GM12878 (cell line): ENCODE measurements at regions not wholly inside any gene's neighbourhood (a gene's known extent, or its start where the extent isn't known, plus 50 kb on each side); places are given as distances from the start of the nearest gene placed in this dataset.

Experiments
- ATAC-seq: fragments of 200-7000 bp; cut with Tn5 transposase; 3 replicates; pipeline ENCODE4 v1.9.1; 2020; ENCODE audit warnings: mild to moderate bottlenecking, moderate library complexity
- BruUV-seq: library from RNA; stranded (reverse); fragments of 400-500 nt; replicated peaks from 2 replicates; lab custom pipeline; 2021; lab: Mats Ljungman, UMichigan
- CTCF ChIA-PET: fragments of 300-600 bp; sonication (Branson Sonifier 250); formaldehyde crosslinking; extraction: SDS; loops from one replicate; lab custom pipeline; 2021; ENCODE audit warnings: inconsistent platforms; lab: Yijun Ruan, JAX
- POLR2A ChIA-PET: fragments of 350-600 bp; formaldehyde crosslinking; extraction: SDS; loops from one replicate; lab custom pipeline; 2021; ENCODE audit warnings: inconsistent platforms; lab: Charles Lee
- RAD21 ChIA-PET: fragments of 300-600 bp; sonication (Branson Sonifier 250); formaldehyde crosslinking; loops from one replicate; lab custom pipeline; 2023; ENCODE audit warnings: antibody characterized with exemption; ENCODE audit not compliant: unreplicated experiment; lab: Charles Lee
- SMC1A ChIA-PET: fragments of 300-600 bp; sonication (Branson Sonifier 250); formaldehyde crosslinking; loops from one replicate; lab custom pipeline; 2023; ENCODE audit not compliant: unreplicated experiment, uncharacterized antibody; lab: Charles Lee
- DNase-seq: peaks from one replicate; pipeline ENCODE4 v3.0.0-alpha.2; 2011; ENCODE audit warnings: low read depth, low spot score
- FAIRE-seq: peaks from 3 replicates; lab custom pipeline; 2011; peaks lifted over from hg19 to GRCh38; lab: Jason Lieb, UNC
- H2AFZ ChIP-seq: 2 replicates; pipeline ENCODE4 v1.6.0; 2011; ENCODE audit warnings: low read depth, low read length, control low read depth; ENCODE audit not compliant: control insufficient read depth
- H3K27ac ChIP-seq: 2 replicates; pipeline ENCODE4 v1.5.1; 2011; ENCODE audit warnings: control low read depth; ENCODE audit not compliant: control insufficient read depth, insufficient read depth
- H3K27me3 ChIP-seq, 2 experiments: replicated peaks in 1 of 2; 2 replicates each; pipeline versions ENCODE4 v1.6.0 to v1.6.1; 2011; ENCODE audit warnings: low read length in 1 of 2; ENCODE audit not compliant: control insufficient read depth in 2 of 2, insufficient read depth in 2 of 2
- H3K36me3 ChIP-seq, 2 experiments: 2 replicates each; pipeline ENCODE4 v1.5.1; 2011; ENCODE audit warnings: low read length in 1 of 2; ENCODE audit not compliant: control insufficient read depth in 2 of 2, insufficient read depth in 2 of 2
- H3K4me1 ChIP-seq: 2 replicates; pipeline ENCODE4 v1.6.1; 2011; ENCODE audit warnings: mild to moderate bottlenecking, low read length, moderate library complexity, mixed read lengths; ENCODE audit not compliant: control insufficient read depth, insufficient read depth
- H3K4me2 ChIP-seq: 2 replicates; pipeline ENCODE4 v1.6.0; 2011; ENCODE audit warnings: control low read depth; ENCODE audit not compliant: control insufficient read depth, insufficient read depth
- H3K4me3 ChIP-seq: fragments of 200-600 bp; sonication (generic); 2 replicates; pipeline ENCODE4 v1.5.1; 2016
- H3K79me2 ChIP-seq: 2 replicates; pipeline ENCODE4 v1.6.0; 2011; ENCODE audit warnings: low read length; ENCODE audit not compliant: control insufficient read depth, insufficient read depth
- H3K9ac ChIP-seq: 2 replicates; pipeline ENCODE4 v1.8.0; 2011; ENCODE audit warnings: low read length, control low read depth, mixed read lengths; ENCODE audit not compliant: control insufficient read depth, insufficient read depth
- H3K9me3 ChIP-seq: replicated peaks from 3 replicates; pipeline ENCODE4 v1.5.1; 2011; ENCODE audit warnings: mild to moderate bottlenecking, low read length; ENCODE audit not compliant: control insufficient read depth, insufficient read depth
- H4K20me1 ChIP-seq: 2 replicates; pipeline ENCODE4 v1.6.0; 2011; ENCODE audit not compliant: control insufficient read depth, insufficient read depth
- KAT2A ChIP-seq: conservative IDR thresholded peaks from 2 replicates; pipeline ENCODE4 v1.6.1; 2011; ENCODE audit warnings: low read depth, low read length; ENCODE audit not compliant: control insufficient read depth
- MTA3 ChIP-seq: IDR thresholded peaks from 2 replicates; pipeline ENCODE4 v1.6.1; 2012; ENCODE audit warnings: low read length, inconsistent platforms, borderline replicate concordance
- NFXL1 ChIP-seq: fragments of 450-650 bp; IDR thresholded peaks from 2 replicates; pipeline ENCODE4 v1.6.1; 2017; ENCODE audit warnings: antibody characterized with exemption, mild to moderate bottlenecking, borderline replicate concordance
- NFYB ChIP-seq: IDR thresholded peaks from 2 replicates; pipeline ENCODE4 v1.6.1; 2011; ENCODE audit warnings: low read depth, mild to moderate bottlenecking, low read length, improper control_type of control experiment, moderate library complexity; ENCODE audit not compliant: insufficient read depth
- NR2F1 ChIP-seq: fragments of 450-650 bp; conservative IDR thresholded peaks from 2 replicates; pipeline ENCODE4 v1.6.1; 2017; ENCODE audit warnings: mild to moderate bottlenecking
- PML ChIP-seq: IDR thresholded peaks from 2 replicates; pipeline ENCODE4 v1.6.1; 2012; ENCODE audit warnings: low read length, inconsistent platforms
- POU2F2 ChIP-seq: IDR thresholded peaks from 3 replicates; pipeline ENCODE4 v1.6.1; 2011; ENCODE audit warnings: low read depth, mild to moderate bottlenecking, low read length, borderline replicate concordance
- ZNF622 ChIP-seq: fragments of 450-650 bp; IDR thresholded peaks from 2 replicates; pipeline ENCODE4 v1.6.1; 2017; ENCODE audit warnings: mild to moderate bottlenecking, inconsistent platforms
- WGBS: methylation state at CpG from one replicate; pipeline ENCODE4 v1.1.6; 2016; ENCODE audit warnings: low lambda C conversion rate; ENCODE audit not compliant: insufficient replicate concordance, insufficient coverage; ENCODE audit errors: missing lambda C conversion rate; 5-methylcytosine and 5-hydroxymethylcytosine counted together
- in situ Hi-C: fragments of 300-500 bp; cut with MboI; formaldehyde crosslinking; loops from 9 replicates; pipeline ENCODE4 v1.14.3; 2018; ENCODE audit warnings: mixed read lengths
- intact Hi-C: fragments of 100-400 bp; cut with micrococcal nuclease; formaldehyde crosslinking; loops from one replicate; pipeline ENCODE4 v1.14.2; 2022; ENCODE audit not compliant: unreplicated experiment
- TF ChIP-seq, protein P1 (sequence below): fragments of 450-650 bp; IDR thresholded peaks from 2 replicates; pipeline ENCODE4 v1.6.1; 2017; ENCODE audit warnings: antibody characterized with exemption, mild to moderate bottlenecking, moderate library complexity
- TF ChIP-seq, protein P2 (sequence below): fragments of 450-650 bp; IDR thresholded peaks from 2 replicates; pipeline ENCODE4 v1.6.1; 2016; ENCODE audit warnings: mild to moderate bottlenecking
- TF ChIP-seq, protein P3 (sequence below): IDR thresholded peaks from 2 replicates; pipeline ENCODE4 v1.6.1; 2011; ENCODE audit warnings: borderline replicate concordance, low read depth, mild to moderate bottlenecking, moderate library complexity, mixed read lengths, low read length; ENCODE audit not compliant: insufficient read depth; ENCODE audit errors: extremely low read length
- TF ChIP-seq, protein P4 (sequence below): fragments of 450-650 bp; IDR thresholded peaks from 2 replicates; pipeline ENCODE4 v1.6.1; 2016; ENCODE audit warnings: mild to moderate bottlenecking

DNA sequence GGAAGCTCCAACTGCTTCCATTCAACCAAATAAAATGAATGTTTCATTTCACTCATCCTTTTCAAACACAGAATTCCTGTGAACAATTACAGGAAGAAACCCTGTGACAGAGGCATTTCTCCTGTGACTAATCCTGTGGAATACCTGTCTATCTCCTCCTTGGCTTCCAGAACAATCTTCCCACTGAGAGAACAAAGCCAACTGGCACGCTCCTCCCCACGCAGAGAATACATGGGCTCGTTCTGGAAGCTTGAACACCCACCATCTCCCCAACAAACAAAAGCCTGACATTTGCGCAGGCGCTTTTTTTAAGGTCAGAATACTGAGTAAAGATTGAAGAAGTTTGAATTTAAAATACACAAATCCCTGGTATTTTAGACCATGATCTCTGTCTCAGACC, 104.7 kb upstream of the SLC66A3 start:
- ChIA-PET POLR2A (interaction anchor here (0.6 kb wide), 1 partner anchor 61 kb away, joined by 5 read pairs; no protein-coding TSS in a partner anchor), SMC1A (no interaction called here), RAD21 (no interaction called here), CTCF (interaction anchor here (1.0 kb wide), 1 partner anchor 22 kb away, joined by 3 read pairs; no protein-coding TSS in a partner anchor)
- Histone ChIP-seq H2AFZ (no peak overlapping the region), H3K36me3 (no peaks in the 10 kb centered on the region), H3K4me1 (no peaks in the 10 kb centered on the region), H3K9ac (no peak overlapping the region), H4K20me1 (no peaks in the 10 kb centered on the region), H3K4me3 (no peak overlapping the region), H3K27me3 (no peaks in the 10 kb centered on the region; a peak in 1 of 4 replicates), H3K9me3 (no peaks in the 10 kb centered on the region), H3K4me2 (no peak overlapping the region), H3K27ac (no peak overlapping the region), H3K79me2 (no peaks in the 10 kb centered on the region)
- FAIRE-seq: no peak
- in situ Hi-C loops: no loop called here
- intact Hi-C loops: no loop called here
- no peak for DNase-seq
- no peak for TF ChIP-seq PML
- TF ChIP-seq, protein P1, sequence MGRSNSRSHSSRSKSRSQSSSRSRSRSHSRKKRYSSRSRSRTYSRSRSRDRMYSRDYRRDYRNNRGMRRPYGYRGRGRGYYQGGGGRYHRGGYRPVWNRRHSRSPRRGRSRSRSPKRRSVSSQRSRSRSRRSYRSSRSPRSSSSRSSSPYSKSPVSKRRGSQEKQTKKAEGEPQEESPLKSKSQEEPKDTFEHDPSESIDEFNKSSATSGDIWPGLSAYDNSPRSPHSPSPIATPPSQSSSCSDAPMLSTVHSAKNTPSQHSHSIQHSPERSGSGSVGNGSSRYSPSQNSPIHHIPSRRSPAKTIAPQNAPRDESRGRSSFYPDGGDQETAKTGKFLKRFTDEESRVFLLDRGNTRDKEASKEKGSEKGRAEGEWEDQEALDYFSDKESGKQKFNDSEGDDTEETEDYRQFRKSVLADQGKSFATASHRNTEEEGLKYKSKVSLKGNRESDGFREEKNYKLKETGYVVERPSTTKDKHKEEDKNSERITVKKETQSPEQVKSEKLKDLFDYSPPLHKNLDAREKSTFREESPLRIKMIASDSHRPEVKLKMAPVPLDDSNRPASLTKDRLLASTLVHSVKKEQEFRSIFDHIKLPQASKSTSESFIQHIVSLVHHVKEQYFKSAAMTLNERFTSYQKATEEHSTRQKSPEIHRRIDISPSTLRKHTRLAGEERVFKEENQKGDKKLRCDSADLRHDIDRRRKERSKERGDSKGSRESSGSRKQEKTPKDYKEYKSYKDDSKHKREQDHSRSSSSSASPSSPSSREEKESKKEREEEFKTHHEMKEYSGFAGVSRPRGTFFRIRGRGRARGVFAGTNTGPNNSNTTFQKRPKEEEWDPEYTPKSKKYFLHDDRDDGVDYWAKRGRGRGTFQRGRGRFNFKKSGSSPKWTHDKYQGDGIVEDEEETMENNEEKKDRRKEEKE: no peak
- WGBS: 46% methylated on average over 5 of the region's 5 CpGs
- no TSS peak for BruUV-seq
- ATAC-seq: no peak

DNA sequence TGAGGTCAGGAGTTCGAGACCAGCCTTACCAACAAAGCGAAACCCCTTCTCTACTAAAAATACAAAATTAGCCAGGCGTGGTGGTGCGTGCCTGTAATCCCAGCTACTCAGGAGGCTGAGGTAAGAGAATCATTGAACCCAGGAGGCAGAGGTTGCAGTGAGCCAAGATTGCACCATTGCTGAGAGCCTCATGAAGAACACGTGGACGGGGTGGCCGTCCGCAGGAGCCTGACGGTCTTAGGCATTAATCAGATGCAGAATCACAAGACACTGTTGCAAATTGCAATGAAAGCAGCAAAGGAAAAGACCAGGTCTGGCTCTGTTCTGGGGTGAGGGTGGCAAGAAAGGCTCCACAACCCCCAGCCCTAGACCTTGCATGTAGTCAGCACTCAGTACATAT, 104.0 kb upstream of the SLC66A3 start:
- Histone ChIP-seq H3K4me2 (no peak overlapping the region), H3K27me3 (no peaks in the 10 kb centered on the region; a peak in 2 of 4 replicates), H3K4me1 (no peaks in the 10 kb centered on the region), H3K4me3 (no peak overlapping the region), H3K36me3 (no peaks in the 10 kb centered on the region), H3K79me2 (no peaks in the 10 kb centered on the region), H3K27ac (no peak overlapping the region), H3K9me3 (no peaks in the 10 kb centered on the region), H4K20me1 (no peaks in the 10 kb centered on the region), H2AFZ (no peak overlapping the region), H3K9ac (no peak overlapping the region)
- ChIA-PET CTCF (no interaction called here), RAD21 (no interaction called here), SMC1A (no interaction called here), POLR2A (no interaction called here)
- ATAC-seq (no peak), FAIRE-seq (no peak), DNase-seq (no peak)
- intact Hi-C loops (no loop called here), in situ Hi-C loops (no loop called here)
- WGBS: 24% methylated on average over 9 of the region's 9 CpGs
- no TSS peak for BruUV-seq
- TF ChIP-seq ZNF622 (no peak), NFXL1 (no peak), MTA3 (no peak), KAT2A (no peak), NR2F1 (no peak), POU2F2 (no peak), NFYB (no peak)
- TF ChIP-seq, protein P2, sequence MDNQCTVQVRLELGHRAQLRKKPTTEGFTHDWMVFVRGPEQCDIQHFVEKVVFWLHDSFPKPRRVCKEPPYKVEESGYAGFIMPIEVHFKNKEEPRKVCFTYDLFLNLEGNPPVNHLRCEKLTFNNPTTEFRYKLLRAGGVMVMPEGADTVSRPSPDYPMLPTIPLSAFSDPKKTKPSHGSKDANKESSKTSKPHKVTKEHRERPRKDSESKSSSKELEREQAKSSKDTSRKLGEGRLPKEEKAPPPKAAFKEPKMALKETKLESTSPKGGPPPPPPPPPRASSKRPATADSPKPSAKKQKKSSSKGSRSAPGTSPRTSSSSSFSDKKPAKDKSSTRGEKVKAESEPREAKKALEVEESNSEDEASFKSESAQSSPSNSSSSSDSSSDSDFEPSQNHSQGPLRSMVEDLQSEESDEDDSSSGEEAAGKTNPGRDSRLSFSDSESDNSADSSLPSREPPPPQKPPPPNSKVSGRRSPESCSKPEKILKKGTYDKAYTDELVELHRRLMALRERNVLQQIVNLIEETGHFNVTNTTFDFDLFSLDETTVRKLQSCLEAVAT: no peak
- TF ChIP-seq, protein P3, sequence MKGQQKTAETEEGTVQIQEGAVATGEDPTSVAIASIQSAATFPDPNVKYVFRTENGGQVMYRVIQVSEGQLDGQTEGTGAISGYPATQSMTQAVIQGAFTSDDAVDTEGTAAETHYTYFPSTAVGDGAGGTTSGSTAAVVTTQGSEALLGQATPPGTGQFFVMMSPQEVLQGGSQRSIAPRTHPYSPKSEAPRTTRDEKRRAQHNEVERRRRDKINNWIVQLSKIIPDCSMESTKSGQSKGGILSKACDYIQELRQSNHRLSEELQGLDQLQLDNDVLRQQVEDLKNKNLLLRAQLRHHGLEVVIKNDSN: no peak
- TF ChIP-seq, protein P4, sequence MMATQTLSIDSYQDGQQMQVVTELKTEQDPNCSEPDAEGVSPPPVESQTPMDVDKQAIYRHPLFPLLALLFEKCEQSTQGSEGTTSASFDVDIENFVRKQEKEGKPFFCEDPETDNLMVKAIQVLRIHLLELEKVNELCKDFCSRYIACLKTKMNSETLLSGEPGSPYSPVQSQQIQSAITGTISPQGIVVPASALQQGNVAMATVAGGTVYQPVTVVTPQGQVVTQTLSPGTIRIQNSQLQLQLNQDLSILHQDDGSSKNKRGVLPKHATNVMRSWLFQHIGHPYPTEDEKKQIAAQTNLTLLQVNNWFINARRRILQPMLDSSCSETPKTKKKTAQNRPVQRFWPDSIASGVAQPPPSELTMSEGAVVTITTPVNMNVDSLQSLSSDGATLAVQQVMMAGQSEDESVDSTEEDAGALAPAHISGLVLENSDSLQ: no peak
